ENCODE measurements at regions not wholly inside any gene's neighbourhood (a gene's known extent, or its start where the extent isn't known, plus 50 kb on each side); places are given as distances from the start of the nearest gene placed in this dataset.

- TF ChIP-seq CTCF (IDR thresholded peaks at IDR 0.05 in 2 of 3, conservative IDR thresholded peaks at IDR 0.05 in 1 of 3; ENCODE audit: borderline replicate concordance in 1 of 3, insufficient read depth in 1 of 3, low read depth in 2 of 3, low read length in 2 of 3) = no peak
- no peak for TF ChIP-seq RAD21 (IDR thresholded peaks at IDR 0.05; ENCODE audit: low read depth)
Observed at GRCh38 chr9:87434366-87434765, 63.3 kb upstream of the DAPK1 start.

Data from HCT116 (cell line).